GM12878 (cell line): ENCODE measurements at regions not wholly inside any gene's neighbourhood (a gene's known extent, or its start where the extent isn't known, plus 50 kb on each side); places are given as distances from the start of the nearest gene placed in this dataset.

Experiments used
- BACH1 ChIP-seq: fragments of 450-650 bp; IDR thresholded peaks from 2 replicates; pipeline ENCODE4 v1.6.1; 2017; ENCODE audit warnings: mild to moderate bottlenecking, borderline replicate concordance
- CHD2 ChIP-seq: IDR thresholded peaks from 2 replicates; pipeline ENCODE4 v1.6.1; 2011; ENCODE audit warnings: low read depth, low read length, improper control_type of control experiment, borderline replicate concordance
- DPF2 ChIP-seq: fragments of 450-650 bp; IDR thresholded peaks from 2 replicates; pipeline ENCODE4 v1.6.1; 2017; ENCODE audit warnings: mild to moderate bottlenecking
- HDAC2 ChIP-seq: fragments of 200-600 bp; sonication (generic); IDR thresholded peaks from 2 replicates; pipeline ENCODE4 v1.6.1; 2017
- POLR2A ChIP-seq: IDR thresholded peaks from 2 replicates; pipeline ENCODE4 v1.6.1; 2011; ENCODE audit warnings: low read depth, mild to moderate bottlenecking, low read length
- TAF1 ChIP-seq: IDR thresholded peaks from 2 replicates; pipeline ENCODE4 v1.6.1; 2011; ENCODE audit warnings: mild to moderate bottlenecking, low read depth, low read length, borderline replicate concordance
- YY1 ChIP-seq: IDR thresholded peaks from 2 replicates; pipeline ENCODE4 v1.6.1; 2011; ENCODE audit warnings: low read depth, mild to moderate bottlenecking, low read length
- TF ChIP-seq, protein P1 (sequence below), 3 experiments: IDR thresholded peaks in 2 of 3; conservative IDR thresholded peaks in 1 of 3; 2 replicates each; pipeline ENCODE4 v1.5.1; 2011; ENCODE audit warnings: low read depth in 3 of 3, low read length in 3 of 3, mild to moderate bottlenecking in 3 of 3, control low read depth in 2 of 3, moderate library complexity in 2 of 3, inconsistent platforms in 1 of 3, mixed read lengths in 1 of 3; ENCODE audit not compliant: control insufficient read depth in 2 of 3, insufficient read depth in 1 of 3; ENCODE audit errors: extremely low read depth in 1 of 3

DNA sequence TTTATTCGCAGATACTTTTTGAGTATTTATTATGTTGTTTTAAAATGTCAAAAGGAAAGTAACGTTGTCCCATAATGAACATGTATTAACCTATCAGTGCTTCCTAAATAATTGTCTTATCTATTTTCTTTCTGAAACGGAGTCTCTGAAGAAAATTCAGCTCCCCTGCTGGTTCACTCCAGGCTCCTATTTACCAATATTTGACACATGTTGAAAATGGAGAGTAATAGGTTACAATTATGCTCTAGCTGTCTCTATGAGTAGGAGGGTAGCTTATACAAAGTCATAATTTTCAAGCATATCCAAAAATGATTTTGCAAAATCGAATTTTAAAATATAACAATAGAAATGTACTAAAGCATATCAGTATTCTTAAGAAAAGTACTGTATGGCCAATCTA lies 844.1 kb downstream of the CDH18 start:
- TF ChIP-seq, protein P1, sequence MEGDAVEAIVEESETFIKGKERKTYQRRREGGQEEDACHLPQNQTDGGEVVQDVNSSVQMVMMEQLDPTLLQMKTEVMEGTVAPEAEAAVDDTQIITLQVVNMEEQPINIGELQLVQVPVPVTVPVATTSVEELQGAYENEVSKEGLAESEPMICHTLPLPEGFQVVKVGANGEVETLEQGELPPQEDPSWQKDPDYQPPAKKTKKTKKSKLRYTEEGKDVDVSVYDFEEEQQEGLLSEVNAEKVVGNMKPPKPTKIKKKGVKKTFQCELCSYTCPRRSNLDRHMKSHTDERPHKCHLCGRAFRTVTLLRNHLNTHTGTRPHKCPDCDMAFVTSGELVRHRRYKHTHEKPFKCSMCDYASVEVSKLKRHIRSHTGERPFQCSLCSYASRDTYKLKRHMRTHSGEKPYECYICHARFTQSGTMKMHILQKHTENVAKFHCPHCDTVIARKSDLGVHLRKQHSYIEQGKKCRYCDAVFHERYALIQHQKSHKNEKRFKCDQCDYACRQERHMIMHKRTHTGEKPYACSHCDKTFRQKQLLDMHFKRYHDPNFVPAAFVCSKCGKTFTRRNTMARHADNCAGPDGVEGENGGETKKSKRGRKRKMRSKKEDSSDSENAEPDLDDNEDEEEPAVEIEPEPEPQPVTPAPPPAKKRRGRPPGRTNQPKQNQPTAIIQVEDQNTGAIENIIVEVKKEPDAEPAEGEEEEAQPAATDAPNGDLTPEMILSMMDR (IDR thresholded peaks at IDR 0.05 in 2 of 3, conservative IDR thresholded peaks at IDR 0.05 in 1 of 3; ENCODE audit: control insufficient read depth in 2 of 3, extremely low read depth in 1 of 3, insufficient read depth in 1 of 3, low read depth in 3 of 3, low read length in 3 of 3): no peak
- no peak for TF ChIP-seq HDAC2
- TF ChIP-seq POLR2A: no peak
- no peak for TF ChIP-seq DPF2
- no peak for TF ChIP-seq YY1
- no peak for TF ChIP-seq CHD2
- no peak for TF ChIP-seq TAF1
- TF ChIP-seq BACH1: no peak
